Stimulated activated CD4-positive, alpha-beta T cell treated with anti-CD3 and anti-CD28 coated beads, TNF-alpha, amount 100 ng/mL, for 1 hour (primary cell): ENCODE measurements at regions not wholly inside any gene's neighbourhood (a gene's known extent, or its start where the extent isn't known, plus 50 kb on each side); places are given as distances from the start of the nearest gene placed in this dataset.
A peak's percentile ranks its signal among the peaks of the same experiment; 100 is the strongest.

Experiments used
- DNase-seq, 3 donors: peaks; one replicate each; pipeline ENCODE4 v3.0.0-alpha.2; 2020; ENCODE audit warnings: low read depth in 3 of 3, low spot score in 1 of 3

DNA sequence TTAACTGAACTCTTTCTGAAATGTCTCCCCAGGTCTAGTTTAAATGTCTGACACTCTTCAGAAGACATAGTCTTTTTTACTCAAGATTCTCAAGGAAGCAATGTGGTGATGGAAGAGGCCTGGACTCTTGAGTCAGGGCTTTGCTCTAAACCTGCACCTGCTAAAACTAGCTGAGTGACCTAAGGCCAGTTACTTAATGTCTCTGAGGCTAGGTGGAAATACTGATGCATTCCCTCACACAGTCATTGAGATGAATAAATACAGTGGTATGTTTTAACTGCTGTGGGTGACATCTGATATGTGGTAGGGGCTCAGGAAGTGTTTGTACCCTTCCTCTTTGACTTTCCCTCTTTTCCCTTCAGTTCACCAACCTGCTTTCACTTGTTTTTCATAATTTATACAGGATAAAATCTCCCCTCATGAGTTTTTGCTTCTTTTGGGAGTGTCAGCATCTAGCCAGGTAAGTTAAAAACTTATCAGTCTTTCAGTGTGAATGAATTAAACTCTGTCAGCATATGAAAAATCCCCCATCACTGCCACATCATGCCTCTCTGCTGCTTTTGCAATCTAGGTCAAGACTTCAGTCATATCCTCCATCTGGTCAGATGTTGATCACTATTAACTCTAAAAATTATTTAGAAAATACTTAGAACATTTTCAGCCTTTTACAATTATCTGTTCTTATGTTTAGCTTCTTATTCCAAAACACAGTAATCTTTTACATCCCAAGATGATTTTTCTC lies 178.7 kb upstream of the TNFAIP3 start:
- no peak for DNase-seq

- no peak for DNase-seq
Observed at GRCh38 chr6:137689377-137689776, 177.7 kb upstream of the TNFAIP3 start.

- no peak for DNase-seq
Observed at GRCh38 chr6:137690034-137690433, 177.0 kb upstream of the TNFAIP3 start.

GRCh38 chr6:137690721-137691120 lies 176.3 kb upstream of the TNFAIP3 start:
- DNase-seq: no peak

DNA sequence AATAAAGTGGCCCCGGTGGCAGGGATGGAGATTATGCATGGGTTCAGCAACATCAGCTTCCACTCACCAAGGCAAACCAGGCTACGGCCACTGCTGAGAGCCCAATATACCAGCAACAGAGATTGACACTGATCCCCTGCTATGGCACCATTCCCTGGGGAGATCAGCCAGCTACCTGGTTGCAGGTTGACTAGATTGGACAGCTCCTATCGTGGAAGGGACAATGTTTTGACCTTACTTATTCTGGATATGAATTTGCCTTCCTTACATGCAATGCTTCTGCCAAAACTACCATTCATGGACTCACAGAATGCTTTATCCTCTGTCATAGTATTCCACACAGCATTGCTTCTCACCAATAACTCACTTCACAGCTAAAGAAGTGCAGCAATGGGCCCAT lies 174.8 kb upstream of the TNFAIP3 start:
- no peak for DNase-seq

DNA sequence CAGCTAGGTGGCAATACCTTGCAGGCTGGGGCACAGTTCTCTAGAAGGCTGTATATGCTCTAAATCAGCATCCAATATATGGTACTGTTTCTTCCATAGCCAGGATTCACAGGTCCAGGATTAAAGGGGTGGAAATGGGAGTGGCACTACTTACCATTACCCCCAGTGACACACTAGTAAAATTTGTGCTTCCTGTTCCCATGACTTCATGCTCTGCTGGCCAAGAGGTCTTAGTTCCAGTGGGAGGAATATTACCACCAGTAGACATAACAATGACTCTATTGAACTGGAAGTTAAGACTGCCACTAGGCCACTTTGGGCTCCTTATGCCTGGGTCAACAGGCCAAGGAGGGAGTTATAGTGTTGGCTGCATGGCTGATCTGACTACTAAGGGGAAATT lies 174.3 kb upstream of the TNFAIP3 start:
- DNase-seq: no peak

GRCh38 chr6:137693711-137694110 lies 173.3 kb upstream of the TNFAIP3 start:
- no peak for DNase-seq

- DNase-seq: no peak
Observed at GRCh38 chr6:137696765-137697164, 170.3 kb upstream of the TNFAIP3 start.

DNA sequence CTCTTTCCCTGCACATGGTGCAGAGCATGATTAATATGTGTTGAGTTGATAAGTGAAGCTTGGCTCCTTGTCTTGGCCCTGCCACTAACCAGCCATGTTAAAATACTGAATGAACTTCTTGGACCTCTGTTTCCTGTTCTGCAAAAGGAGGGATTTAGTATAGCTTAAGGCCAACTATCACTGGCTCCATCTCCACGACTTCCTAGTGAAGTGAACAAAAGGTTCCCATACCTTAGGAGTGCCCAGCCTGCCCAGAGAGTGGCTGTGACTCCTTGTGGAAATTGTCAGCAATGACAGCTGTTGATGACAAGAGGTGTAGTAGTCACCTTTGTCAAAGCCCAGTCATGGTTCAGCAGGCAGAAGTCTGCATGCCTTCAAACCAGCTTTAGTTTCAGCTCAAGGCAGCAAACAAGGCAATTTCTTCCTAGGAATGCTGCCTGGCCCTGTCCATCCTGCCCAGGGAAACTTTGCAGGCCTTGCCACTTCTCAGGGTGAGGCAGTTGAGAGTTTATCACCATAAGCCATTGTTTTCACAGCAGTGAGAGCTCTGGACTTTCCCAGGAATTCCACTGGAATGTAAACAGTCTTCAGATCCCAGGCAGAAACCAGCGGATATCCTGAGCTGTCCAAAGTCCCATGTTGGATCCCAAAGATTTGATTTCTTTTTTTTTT lies 169.7 kb upstream of the TNFAIP3 start:
- no peak for DNase-seq

DNA sequence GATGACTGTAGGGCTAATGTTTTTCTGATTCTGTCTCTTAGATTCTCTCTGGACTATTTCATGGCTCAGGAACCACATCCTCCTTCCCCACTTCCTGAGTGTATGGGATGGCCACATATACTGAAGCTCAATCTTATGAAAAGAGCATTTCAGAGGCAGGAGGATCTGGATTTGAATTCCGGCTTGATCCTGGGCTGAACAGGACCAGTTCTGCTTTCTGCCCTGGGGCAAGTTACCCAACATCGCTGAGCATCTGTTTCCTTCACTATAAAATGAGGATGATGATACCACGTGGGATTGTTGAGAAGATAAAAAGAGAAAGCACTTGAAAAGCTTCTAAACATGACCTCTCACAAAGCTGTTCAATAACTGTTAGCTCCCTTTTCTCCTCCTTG lies 168.4 kb upstream of the TNFAIP3 start:
- DNase-seq: no peak

- DNase-seq: no peak
Observed at GRCh38 chr6:137699031-137699683, 167.9 kb upstream of the TNFAIP3 start.

- no peak for DNase-seq
Observed at GRCh38 chr6:137700161-137700560, 166.9 kb upstream of the TNFAIP3 start.

- no peak for DNase-seq
Observed at GRCh38 chr6:137700751-137701477, 166.1 kb upstream of the TNFAIP3 start.

- DNase-seq: no peak
Observed at GRCh38 chr6:137701942-137702341, 165.1 kb upstream of the TNFAIP3 start.

DNA sequence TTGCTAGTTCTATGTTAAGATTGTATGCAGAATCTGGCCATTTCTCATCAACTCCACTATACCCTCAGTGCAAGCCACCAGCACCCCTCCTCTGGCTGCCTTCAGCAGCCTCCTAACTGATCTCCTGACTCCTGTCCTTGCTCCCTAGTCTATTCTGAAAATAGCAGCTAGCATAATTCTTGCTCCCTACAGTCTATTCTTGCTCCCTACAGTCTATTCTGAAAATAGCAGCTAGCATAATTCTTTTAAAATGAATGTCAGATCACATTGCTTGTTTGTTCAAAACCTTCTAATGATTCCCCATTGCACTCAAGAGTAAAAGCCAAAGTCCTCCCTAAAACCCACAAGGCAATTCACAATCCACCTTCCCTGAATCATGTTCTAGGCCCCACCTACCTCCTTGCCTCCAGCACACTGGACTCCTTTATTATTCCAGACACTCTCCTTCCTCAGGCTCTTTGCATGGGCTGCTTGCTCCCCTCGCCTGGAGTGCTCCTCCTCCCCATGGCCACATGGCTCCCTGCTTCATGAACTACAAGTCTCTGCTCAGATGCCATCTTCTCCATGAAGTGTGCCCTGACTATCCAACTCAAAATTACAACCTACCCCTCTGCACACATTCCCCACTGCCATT lies 164.2 kb upstream of the TNFAIP3 start:
- DNase-seq: no peak

DNA sequence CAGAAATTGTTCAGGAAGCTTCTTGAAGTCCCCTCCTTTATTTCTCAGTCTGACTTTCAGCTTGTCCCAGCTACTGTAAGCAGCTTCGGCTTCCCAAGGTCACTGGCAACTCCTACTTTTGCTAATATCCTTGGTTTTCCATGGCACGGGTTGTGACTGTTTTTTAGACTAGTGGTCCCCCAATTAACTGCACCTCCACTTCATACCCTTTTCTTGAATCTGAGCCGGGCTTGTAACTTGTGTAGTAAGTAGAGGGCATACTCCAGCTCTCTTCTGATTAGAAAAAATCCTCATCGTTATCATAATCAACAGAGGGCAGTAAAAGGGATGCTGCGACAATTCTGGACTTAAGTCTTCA lies 162.3 kb upstream of the TNFAIP3 start:
- DNase-seq: no peak

GRCh38 chr6:137705160-137706082 lies 161.6 kb upstream of the TNFAIP3 start:
- DNase-seq: peak; percentile 33 to 60 (median 48)

DNA sequence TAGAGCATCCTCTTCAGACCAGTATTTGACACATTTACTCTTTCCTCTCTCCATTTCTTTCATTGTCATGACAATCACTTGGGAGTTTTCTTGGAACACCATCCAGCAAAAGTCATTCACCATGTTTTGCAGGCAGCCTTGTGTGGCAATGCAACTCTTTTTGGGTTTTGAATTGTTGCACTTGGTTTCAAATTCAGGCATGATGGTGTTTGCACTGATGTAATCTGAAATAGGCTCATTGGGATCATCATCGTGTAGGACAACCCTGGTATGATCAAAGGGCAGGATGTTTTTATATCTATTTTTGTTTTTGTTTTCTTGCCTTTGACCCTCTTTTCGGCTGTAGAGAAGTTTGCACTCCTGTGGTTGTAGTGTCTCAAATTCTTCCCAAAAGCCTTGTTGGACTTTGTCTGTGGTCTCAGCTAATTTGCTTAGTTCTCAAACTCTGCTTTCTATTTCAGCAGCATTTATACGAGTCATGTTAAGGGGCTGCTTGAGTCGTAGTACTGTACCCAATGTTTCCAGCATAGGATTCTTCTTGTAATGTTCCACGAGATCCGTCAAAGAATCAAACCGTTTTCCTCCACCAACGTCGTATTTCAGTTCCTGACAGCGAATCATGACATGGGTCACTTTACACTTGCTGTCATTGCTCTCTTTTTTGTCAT lies 160.8 kb upstream of the TNFAIP3 start:
- no peak for DNase-seq

- no peak for DNase-seq
Observed at GRCh38 chr6:137707038-137707589, 159.9 kb upstream of the TNFAIP3 start.
